ENCODE measurements at regions not wholly inside any gene's neighbourhood (a gene's known extent, or its start where the extent isn't known, plus 50 kb on each side); places are given as distances from the start of the nearest gene placed in this dataset.

DNA sequence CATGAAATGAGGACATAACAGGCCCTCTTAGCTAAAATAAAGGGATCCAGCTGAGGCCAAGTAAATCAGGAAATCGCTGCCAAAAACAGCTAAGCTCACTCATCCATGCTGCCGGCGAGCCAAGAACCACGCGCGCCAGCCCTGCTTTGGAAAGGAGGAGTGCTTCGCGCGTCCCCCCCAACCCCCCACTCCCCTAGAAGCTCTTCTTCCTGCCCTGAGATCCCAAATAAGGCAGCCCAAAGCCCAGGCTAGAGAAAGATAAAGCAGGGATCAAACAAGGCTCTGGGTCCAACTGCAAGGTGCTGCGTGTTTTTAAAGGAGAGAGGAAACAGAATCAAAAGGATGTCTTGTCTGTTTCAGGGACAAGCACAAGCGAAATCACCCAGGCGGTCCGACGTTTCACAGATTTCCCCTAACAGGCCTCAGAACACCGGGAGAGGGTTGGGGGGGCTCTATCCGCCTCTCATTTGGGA lies 168.3 kb upstream of the AUTS2 start:
- Histone ChIP-seq H3K9me1 (ENCODE audit: insufficient read depth, low read length) (no peaks in the 10 kb centered on the region), H2BK5ac (ENCODE audit: low read depth, low read length, poor library complexity, severe bottlenecking) (no peak overlapping the region), H4K5ac (ENCODE audit: low read depth, low read length) (no peak overlapping the region), H3K79me1 (ENCODE audit: low read depth in 1 of 2, low read length in 2 of 2) (no peaks in the 10 kb centered on the region), H2BK15ac (ENCODE audit: low read depth, low read length) (no peak overlapping the region), H2BK120ac (ENCODE audit: low read depth, low read length) (no peak overlapping the region), H3K9me3 (ENCODE audit: control insufficient read depth, insufficient read depth, low read length) (peaks cover 12% of the 10 kb centered on the region), H3K4me1 (ENCODE audit: control insufficient read depth, insufficient read depth, low read length) (no peaks in the 10 kb centered on the region), H3K9ac (ENCODE audit: low read depth, low read length) (no peak overlapping the region), H3K18ac (ENCODE audit: low read depth, low read length) (no peak overlapping the region), H3K4ac (ENCODE audit: low read depth, low read length) (no peak overlapping the region), H4K20me1 (ENCODE audit: insufficient read depth, low read length) (no peaks in the 10 kb centered on the region), H2AK5ac (ENCODE audit: low read depth, low read length) (no peak overlapping the region), H4K91ac (ENCODE audit: insufficient read depth, low read depth, low read length) (no peak overlapping the region), H3K14ac (replicated peaks; ENCODE audit: low read depth, low read length) (no peak overlapping the region), H4K8ac (ENCODE audit: low read depth in 2 of 2, low read length in 2 of 2) (no peak overlapping the region), H2AFZ (replicated peaks; ENCODE audit: low read length, poor library complexity) (no peak overlapping the region), H3K27me3 (ENCODE audit: control insufficient read depth, insufficient read depth, low read length) (no peaks in the 10 kb centered on the region), H3K27ac (ENCODE audit: insufficient read depth, low read length) (no peak overlapping the region), H2AK9ac (replicated peaks; ENCODE audit: low read depth, low read length, poor library complexity) (no peak overlapping the region), H3K4me3 (ENCODE audit: insufficient read depth, low read depth, low read length) (no peak overlapping the region), H3K36me3 (ENCODE audit: control insufficient read depth, insufficient read depth, low read length) (no peaks in the 10 kb centered on the region), H2BK20ac (ENCODE audit: low read depth, low read length) (no peak overlapping the region), H3K56ac (ENCODE audit: extremely low read depth, insufficient read depth, low read length) (no peak overlapping the region), H3K4me2 (ENCODE audit: low read depth, low read length) (no peak overlapping the region), H3K23ac (ENCODE audit: low read depth, low read length) (no peak overlapping the region)
- 0% methylated on average over 3 of the region's 16 CpGs; no CpG with 5 or more reads in 1 of the 2 experiments for WGBS, 2 experiments (ENCODE audit: extremely low coverage in 2 of 2, insufficient read length in 1 of 2)
- dilution Hi-C loops (cut with HindIII; ENCODE audit: low sequenced_read_pairs, unreplicated experiment) = no loop called here
- no peak for ATAC-seq (ENCODE audit: low read depth)
- ChIA-PET POLR2A (ENCODE audit: unreplicated experiment) (no interaction called here), CTCF (no interaction called here)
- intact Hi-C loops (cut with micrococcal nuclease) = no loop called here
- no peak for TF ChIP-seq MXI1 (IDR thresholded peaks at IDR 0.05; ENCODE audit: borderline replicate concordance, low read depth, low read length)
- TF ChIP-seq, protein P1, sequence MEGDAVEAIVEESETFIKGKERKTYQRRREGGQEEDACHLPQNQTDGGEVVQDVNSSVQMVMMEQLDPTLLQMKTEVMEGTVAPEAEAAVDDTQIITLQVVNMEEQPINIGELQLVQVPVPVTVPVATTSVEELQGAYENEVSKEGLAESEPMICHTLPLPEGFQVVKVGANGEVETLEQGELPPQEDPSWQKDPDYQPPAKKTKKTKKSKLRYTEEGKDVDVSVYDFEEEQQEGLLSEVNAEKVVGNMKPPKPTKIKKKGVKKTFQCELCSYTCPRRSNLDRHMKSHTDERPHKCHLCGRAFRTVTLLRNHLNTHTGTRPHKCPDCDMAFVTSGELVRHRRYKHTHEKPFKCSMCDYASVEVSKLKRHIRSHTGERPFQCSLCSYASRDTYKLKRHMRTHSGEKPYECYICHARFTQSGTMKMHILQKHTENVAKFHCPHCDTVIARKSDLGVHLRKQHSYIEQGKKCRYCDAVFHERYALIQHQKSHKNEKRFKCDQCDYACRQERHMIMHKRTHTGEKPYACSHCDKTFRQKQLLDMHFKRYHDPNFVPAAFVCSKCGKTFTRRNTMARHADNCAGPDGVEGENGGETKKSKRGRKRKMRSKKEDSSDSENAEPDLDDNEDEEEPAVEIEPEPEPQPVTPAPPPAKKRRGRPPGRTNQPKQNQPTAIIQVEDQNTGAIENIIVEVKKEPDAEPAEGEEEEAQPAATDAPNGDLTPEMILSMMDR (conservative IDR thresholded peaks at IDR 0.05; ENCODE audit: low read depth, low read length) = no peak
- no peak for TF ChIP-seq RAD21 (IDR thresholded peaks at IDR 0.05; ENCODE audit: low read length)
- TF ChIP-seq, protein P2, sequence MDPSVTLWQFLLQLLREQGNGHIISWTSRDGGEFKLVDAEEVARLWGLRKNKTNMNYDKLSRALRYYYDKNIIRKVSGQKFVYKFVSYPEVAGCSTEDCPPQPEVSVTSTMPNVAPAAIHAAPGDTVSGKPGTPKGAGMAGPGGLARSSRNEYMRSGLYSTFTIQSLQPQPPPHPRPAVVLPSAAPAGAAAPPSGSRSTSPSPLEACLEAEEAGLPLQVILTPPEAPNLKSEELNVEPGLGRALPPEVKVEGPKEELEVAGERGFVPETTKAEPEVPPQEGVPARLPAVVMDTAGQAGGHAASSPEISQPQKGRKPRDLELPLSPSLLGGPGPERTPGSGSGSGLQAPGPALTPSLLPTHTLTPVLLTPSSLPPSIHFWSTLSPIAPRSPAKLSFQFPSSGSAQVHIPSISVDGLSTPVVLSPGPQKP (IDR thresholded peaks at IDR 0.05; ENCODE audit: borderline replicate concordance, low read depth, low read length) = no peak
- no peak for TF ChIP-seq RFX5 (IDR thresholded peaks at IDR 0.05; ENCODE audit: low read depth, low read length)
- TF ChIP-seq CHD1 (IDR thresholded peaks at IDR 0.05; ENCODE audit: low read depth, low read length) = no peak
- no peak for TF ChIP-seq BHLHE40 (IDR thresholded peaks at IDR 0.05; ENCODE audit: low read depth, low read length)
- no peak for TF ChIP-seq RCOR1 (IDR thresholded peaks at IDR 0.05; ENCODE audit: insufficient replicate concordance, low read length)
- TF ChIP-seq, protein P3, sequence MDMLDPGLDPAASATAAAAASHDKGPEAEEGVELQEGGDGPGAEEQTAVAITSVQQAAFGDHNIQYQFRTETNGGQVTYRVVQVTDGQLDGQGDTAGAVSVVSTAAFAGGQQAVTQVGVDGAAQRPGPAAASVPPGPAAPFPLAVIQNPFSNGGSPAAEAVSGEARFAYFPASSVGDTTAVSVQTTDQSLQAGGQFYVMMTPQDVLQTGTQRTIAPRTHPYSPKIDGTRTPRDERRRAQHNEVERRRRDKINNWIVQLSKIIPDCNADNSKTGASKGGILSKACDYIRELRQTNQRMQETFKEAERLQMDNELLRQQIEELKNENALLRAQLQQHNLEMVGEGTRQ (IDR thresholded peaks at IDR 0.05; ENCODE audit: low read depth, low read length) = no peak
- no peak for TF ChIP-seq FOS (IDR thresholded peaks at IDR 0.05; ENCODE audit: low read depth, low read length)
- TF ChIP-seq NFE2L2 (IDR thresholded peaks at IDR 0.05; ENCODE audit: low read depth, low read length) = no peak
- no peak for TF ChIP-seq MAFK (IDR thresholded peaks at IDR 0.05; ENCODE audit: low read depth, low read length)
- TF ChIP-seq MAZ (IDR thresholded peaks at IDR 0.05; ENCODE audit: borderline replicate concordance, low read depth, low read length) = no peak
- TF ChIP-seq CEBPB (IDR thresholded peaks at IDR 0.05; ENCODE audit: low read depth, low read length) = no peak
- no peak for TF ChIP-seq SMC3 (IDR thresholded peaks at IDR 0.05; ENCODE audit: low read depth, low read length)
- in situ Hi-C loops (cut with MboI; ENCODE audit: low sequenced_read_pairs) = no loop called here
- DNase-seq = no peak
- no TSS peak for BruUV-seq (replicated peaks)

All from IMR-90 (cell line).